GM21381 (cell line): ENCODE measurements at regions not wholly inside any gene's neighbourhood (a gene's known extent, or its start where the extent isn't known, plus 50 kb on each side); places are given as distances from the start of the nearest gene placed in this dataset.

ENCODE experiments used
- ATAC-seq: cut with Tn5 transposase; IDR thresholded peaks from one replicate; pipeline ENCODE4 v1.9.1; 2021; ENCODE audit warnings: mild to moderate bottlenecking, moderate library complexity; ENCODE audit not compliant: unreplicated experiment

GRCh38 chr2:133666621-133667020, 98.4 kb upstream of the NCKAP5 start:
- no peak for ATAC-seq

GRCh38 chr2:133667085-133667484, 98.8 kb upstream of the NCKAP5 start:
- ATAC-seq = no peak

- no peak for ATAC-seq
These were observed 99.7 kb upstream of the NCKAP5 start for GRCh38 chr2:133667968-133668367.

DNA sequence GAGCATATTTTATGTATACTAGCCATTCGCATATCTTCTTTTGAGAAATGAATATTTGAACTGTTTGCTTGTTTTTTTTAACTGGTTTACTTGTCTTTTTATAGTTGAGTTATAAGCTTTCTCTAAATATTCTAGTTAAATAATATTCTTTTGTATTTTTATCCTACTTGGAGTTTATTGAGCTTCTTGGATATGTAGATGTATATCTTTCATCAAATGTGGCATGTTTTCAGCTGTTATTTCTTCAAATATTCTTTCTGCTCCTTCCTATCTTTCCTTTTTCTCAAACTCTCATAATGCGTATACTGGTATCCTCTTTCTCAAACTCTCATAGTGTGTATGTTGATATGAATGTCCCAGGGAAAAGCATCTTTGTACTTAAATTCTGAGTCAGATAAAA, 100.3 kb upstream of the NCKAP5 start:
- no peak for ATAC-seq

DNA sequence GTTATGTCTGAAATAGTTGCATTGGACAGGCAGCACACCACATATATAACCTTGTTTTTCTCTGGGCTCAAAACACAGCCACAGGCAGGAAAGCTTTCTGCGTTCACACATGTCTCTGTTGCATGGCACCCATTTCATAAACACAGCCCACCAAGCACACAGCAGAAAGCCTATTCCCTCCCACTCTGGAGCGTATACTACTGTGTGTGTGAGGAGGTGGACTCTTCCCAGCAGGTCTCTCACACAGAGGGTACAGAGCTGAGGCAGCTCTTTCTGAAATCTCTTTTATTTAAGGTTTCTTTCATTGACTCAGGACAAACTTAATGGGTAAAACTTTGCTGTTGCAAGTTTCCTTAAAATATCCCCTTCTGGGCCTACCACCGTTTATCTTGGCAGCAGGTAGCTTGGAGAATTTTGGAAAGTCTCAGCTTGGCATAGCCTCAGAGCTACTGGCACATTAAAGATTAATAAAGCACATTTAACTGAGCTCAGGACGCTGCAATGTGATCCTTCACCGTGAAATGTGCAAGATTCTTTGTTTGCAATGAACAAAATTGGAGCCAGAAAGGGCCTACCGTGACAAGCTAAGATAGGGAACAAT, 105.1 kb upstream of the NCKAP5 start:
- ATAC-seq = no peak

GRCh38 chr2:133674066-133674432, 105.8 kb upstream of the NCKAP5 start:
- ATAC-seq = no peak

- ATAC-seq = no peak
These were observed 106.4 kb upstream of the NCKAP5 start for GRCh38 chr2:133674433-133675331.

DNA sequence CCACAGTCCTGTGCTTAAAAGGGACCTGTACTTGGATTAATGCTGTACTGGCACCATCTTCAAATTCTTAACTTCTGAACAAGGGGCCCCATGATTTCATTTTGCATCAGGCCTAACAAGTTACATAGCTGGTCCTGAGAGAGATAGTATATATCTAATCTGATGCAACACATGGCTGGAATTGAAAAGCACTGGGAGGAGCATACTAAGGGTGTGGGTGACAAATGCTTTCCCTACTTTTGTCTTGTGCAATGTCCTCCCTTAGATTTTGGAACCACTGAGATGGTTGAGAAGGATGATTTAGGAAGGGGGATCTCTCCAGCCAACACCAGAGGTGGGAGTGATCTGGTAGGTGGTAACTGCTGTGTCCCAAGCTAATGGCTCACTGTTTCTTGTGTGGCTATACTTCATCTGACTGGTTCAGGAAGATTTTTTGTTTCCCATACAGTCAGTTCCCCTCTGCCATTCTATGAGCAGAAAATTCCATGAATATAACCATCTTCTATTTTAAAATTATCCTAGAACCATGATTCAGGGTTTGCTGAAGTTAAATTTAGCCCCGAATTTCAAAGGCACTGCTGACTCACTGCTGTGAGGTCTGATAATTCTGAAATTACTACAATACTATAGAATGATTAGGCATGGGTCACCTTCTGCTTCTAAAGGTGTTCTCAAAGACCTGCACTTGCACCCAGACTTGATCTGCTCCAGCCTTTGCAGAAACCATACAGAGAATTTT, 108.3 kb upstream of the NCKAP5 start:
- ATAC-seq = no peak

DNA sequence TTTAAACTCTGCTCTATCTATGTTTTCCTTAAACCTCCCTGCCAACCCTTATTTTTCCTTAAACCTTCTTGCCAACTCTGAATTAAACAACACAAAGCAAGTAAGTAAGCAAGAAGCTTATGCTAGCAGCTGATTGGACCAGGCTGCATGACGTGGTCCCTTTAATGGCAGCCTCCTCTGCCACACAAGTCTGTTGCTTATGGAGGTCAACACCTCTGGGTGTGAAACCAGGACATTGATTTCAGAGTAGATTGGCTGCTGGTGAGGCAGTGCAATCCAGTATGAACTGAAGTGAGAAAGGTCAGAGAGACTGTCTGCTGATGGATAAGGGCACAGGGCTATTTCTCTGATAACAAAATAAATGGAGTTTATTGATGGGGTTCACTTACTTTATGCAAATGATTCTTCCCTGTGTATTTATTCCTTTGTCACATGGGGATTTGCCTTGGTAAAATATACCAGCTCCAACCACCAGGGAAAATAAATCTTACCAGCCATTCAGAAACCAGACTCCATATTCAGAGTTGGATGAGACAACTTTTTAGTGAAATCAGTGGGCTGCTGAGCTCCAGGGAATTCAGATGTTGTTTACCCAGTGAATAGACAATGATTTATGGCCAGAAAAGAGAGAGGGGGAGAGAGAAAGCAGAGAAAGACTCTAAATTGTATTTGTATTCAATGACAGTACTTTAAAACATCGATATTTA, 112.2 kb upstream of the NCKAP5 start:
- ATAC-seq = no peak

- no peak for ATAC-seq
These were observed 114.1 kb upstream of the NCKAP5 start for GRCh38 chr2:133682347-133682746.

DNA sequence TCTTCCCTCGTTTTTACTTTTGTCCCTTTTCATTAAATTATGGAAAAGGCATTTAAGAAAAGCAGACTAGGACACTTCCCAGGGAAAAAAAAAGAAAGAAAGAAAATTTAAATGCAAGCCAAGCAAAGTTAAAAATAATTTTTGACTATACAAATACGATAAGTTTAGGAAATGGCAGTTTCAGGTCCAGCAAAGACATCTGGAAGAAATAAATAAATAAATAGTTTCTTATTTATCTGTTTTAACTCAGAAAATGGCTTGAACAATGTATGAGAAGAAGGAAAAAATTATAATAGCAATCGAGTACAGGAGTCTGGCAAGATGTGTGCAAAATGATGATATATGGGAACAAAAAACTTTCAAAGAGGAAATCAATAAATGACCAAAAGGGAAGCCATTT, 114.6 kb upstream of the NCKAP5 start:
- ATAC-seq = no peak

GRCh38 chr2:133685636-133686215, 117.5 kb upstream of the NCKAP5 start:
- no peak for ATAC-seq

- ATAC-seq = no peak
These were observed 122.5 kb upstream of the NCKAP5 start for GRCh38 chr2:133690780-133691179.

DNA sequence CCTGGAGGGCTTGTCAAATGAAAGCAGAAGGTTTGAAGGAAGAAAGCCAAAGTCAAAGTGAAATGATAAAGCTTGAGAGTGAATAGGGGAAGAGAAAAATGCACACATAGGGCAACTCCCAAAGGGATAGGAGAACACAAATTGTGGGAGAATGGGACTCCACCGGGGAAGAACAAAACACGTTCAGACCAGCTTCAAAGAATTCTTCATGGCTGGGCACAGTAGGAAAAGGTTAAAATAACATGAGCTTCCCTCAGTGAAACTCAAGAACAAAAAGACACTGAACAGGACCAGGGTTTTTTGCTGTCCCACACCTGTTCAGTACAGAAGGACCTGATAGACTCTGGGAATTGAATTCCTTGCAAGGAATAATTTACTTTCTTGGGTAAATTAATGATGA, 123.1 kb upstream of the NCKAP5 start:
- no peak for ATAC-seq

- ATAC-seq = no peak
These were observed 137.0 kb upstream of the NCKAP5 start for GRCh38 chr2:133705287-133705686.

DNA sequence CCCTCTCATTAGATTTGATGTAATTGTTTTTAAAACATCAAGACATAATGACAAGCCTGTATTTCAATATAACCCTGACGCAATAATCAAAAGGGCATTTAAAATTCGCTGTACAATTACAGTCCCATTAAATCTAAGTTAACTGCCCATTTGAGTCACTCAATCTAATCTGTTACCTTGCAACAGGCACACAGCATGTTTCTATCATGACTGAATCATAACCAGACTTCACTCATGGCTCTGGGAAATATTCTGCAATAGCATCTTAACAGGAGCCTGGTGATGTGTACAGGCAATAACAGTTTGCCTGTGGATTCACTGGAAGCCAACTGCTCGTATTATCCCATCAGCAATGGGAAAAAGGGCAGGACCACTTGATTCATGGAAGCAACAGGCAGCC, 142.3 kb upstream of the NCKAP5 start:
- ATAC-seq = no peak

- ATAC-seq = no peak
These were observed 142.9 kb upstream of the NCKAP5 start for GRCh38 chr2:133711201-133711600.

DNA sequence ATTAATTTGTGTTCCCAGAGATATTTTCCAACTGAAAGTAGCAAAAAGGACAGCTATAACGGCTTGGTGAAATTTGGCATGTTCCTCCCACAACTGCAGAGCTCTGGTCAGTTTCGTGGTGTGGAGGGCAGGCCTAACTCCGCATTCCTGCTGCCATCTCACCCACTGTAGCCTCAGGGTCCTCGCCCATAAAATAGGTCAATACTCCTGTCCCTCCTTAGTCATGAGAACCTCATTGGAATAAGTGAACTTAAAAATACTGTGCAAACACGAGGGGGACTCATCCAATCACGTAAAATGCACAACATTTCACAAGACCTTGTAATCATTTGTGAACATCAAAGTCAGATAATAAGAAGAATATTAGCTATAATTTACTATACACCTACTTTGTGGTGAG, 143.5 kb upstream of the NCKAP5 start:
- no peak for ATAC-seq

- ATAC-seq = no peak
These were observed 144.1 kb upstream of the NCKAP5 start for GRCh38 chr2:133712369-133712768.

- no peak for ATAC-seq
These were observed 144.9 kb upstream of the NCKAP5 start for GRCh38 chr2:133713049-133713580.

- no peak for ATAC-seq
These were observed 147.9 kb upstream of the NCKAP5 start for GRCh38 chr2:133716166-133716565.
